A673 (cell line): ENCODE measurements at regions not wholly inside any gene's neighbourhood (a gene's known extent, or its start where the extent isn't known, plus 50 kb on each side); places are given as distances from the start of the nearest gene placed in this dataset.

Experiments
- BruUV-seq: library from RNA; stranded (reverse); fragments of 400-500 nt; replicated peaks from 2 replicates; lab custom pipeline; 2021; lab: Mats Ljungman, UMichigan
- CTCF ChIA-PET: fragments of 300-600 bp; sonication (Branson Sonifier 250); formaldehyde crosslinking; loops from one replicate; lab custom pipeline; 2022; ENCODE audit warnings: antibody characterized with exemption; lab: Charles Lee
- POLR2A ChIA-PET: fragments of 300-600 bp; sonication (Branson Sonifier 250); formaldehyde crosslinking; loops from one replicate; lab custom pipeline; 2022; ENCODE audit warnings: antibody characterized with exemption; ENCODE audit not compliant: low non-redundant PET; lab: Charles Lee
- DNase-seq: peaks from one replicate; pipeline ENCODE4 v3.0.0-alpha.2; 2015; ENCODE audit warnings: low spot score
- H3K27ac ChIP-seq: fragments of 200-600 bp; sonication (generic); 2 replicates; pipeline ENCODE4 v1.5.1; 2016; ENCODE audit warnings: mixed run types, low read depth, mild to moderate bottlenecking, mixed read lengths, antibody characterized with exemption, low read length; ENCODE audit not compliant: poor library complexity, severe bottlenecking
- H3K27me3 ChIP-seq: fragments of 200-600 bp; sonication (generic); replicated peaks from 2 replicates; pipeline ENCODE4 v1.6.1; 2017; ENCODE audit warnings: mixed run types, low read depth, mild to moderate bottlenecking, mixed read lengths, antibody characterized with exemption, low read length; ENCODE audit not compliant: insufficient read depth, poor library complexity
- H3K36me3 ChIP-seq: fragments of 200-600 bp; sonication (generic); 2 replicates; pipeline ENCODE4 v1.6.1; 2016; ENCODE audit warnings: mixed run types, mild to moderate bottlenecking, mixed read lengths, antibody characterized with exemption, low read length; ENCODE audit not compliant: insufficient read depth, poor library complexity, severe bottlenecking
- H3K4me1 ChIP-seq: fragments of 200-600 bp; sonication (generic); 2 replicates; pipeline ENCODE4 v1.6.1; 2017; ENCODE audit warnings: mixed run types, mild to moderate bottlenecking, mixed read lengths, antibody characterized with exemption, low read length; ENCODE audit not compliant: insufficient read depth, poor library complexity, severe bottlenecking
- H3K4me3 ChIP-seq: fragments of 200-600 bp; sonication (generic); 2 replicates; pipeline ENCODE4 v1.5.1; 2016; ENCODE audit warnings: low read depth, mixed run types, mild to moderate bottlenecking, mixed read lengths, low read length; ENCODE audit not compliant: poor library complexity, severe bottlenecking
- H3K9me3 ChIP-seq: fragments of 200-600 bp; sonication (generic); 2 replicates; pipeline ENCODE4 v1.6.1; 2016; ENCODE audit warnings: mixed run types, low read depth, mild to moderate bottlenecking, mixed read lengths, antibody characterized with exemption, low read length; ENCODE audit not compliant: poor library complexity, severe bottlenecking
- EZH2 ChIP-seq: fragments of 200-600 bp; sonication (generic); IDR thresholded peaks from 2 replicates; pipeline ENCODE4 v1.6.1; 2017; ENCODE audit warnings: borderline replicate concordance, low read depth, mild to moderate bottlenecking, mixed read lengths, antibody characterized with exemption, low read length; ENCODE audit not compliant: poor library complexity, severe bottlenecking
- intact Hi-C: fragments of 100-400 bp; cut with micrococcal nuclease; formaldehyde crosslinking; loops from one replicate; pipeline ENCODE4 v1.10.0; 2022; ENCODE audit not compliant: unreplicated experiment
- TF ChIP-seq, protein P1 (sequence below): fragments of 300-800, 200-600 bp; sonication (generic); conservative IDR thresholded peaks from 2 replicates; pipeline ENCODE4 v1.5.1; 2017; ENCODE audit warnings: low read depth, mild to moderate bottlenecking, antibody characterized with exemption, low read length, moderate library complexity, mixed read lengths

DNA sequence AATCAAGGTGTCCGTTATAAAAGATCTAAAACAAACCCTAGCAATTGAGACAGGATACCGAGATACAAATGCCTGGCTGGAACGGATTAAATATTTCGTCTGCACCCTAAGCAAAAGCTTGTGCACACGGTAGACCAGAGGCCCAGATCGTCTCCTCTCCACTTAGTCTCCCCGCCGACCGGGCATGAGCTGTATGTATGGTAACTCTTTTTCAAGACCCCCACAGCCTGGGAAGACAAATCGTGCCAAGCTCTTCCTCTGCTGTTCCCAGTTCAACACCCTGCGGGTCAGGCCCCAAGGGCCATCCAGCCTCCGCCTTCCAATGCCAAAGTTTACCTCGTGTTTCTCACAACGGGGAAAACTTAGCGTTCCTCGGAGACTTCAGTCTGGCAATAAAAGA, 285.7 kb upstream of the GALNT17 start:
- CTCF ChIA-PET: no interaction called here

DNA sequence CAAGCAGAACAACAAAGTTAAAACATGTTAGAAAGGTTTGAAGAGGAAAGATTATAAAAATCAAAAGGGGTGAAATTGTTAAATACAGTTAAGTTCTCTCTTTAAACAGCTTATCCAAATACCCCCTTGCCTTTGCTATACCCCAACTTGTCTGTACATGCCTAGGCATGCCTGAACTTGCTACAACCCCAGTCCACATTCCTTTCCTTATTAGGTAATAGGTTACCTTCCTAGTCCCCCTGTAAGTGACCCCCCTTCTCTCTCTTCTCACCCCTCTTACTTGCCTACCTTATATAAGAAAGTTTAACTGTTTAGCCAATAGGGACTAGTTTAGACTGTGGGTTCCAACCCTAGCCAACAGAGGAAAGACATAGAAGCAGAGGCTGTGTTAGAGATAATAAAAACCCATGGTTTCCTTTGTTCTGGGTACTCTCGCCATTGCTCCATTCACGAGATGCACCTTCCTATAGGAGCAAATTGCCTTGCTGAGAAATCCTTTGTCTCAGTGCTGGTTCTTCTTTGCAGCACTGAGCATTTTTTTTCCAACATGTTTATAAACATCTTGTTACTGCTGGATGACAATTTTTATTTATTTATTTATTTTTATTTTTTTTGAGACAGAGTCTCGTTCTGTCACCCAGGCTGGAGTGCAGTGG, 282.2 kb upstream of the GALNT17 start:
- BruUV-seq: no TSS peak
- intact Hi-C loops: no loop called here
- Histone ChIP-seq H3K27me3 (no peaks in the 10 kb centered on the region), H3K9me3 (no peaks in the 10 kb centered on the region), H3K4me3 (no peak overlapping the region), H3K4me1 (no peaks in the 10 kb centered on the region), H3K36me3 (no peaks in the 10 kb centered on the region), H3K27ac (no peak overlapping the region)
- DNase-seq: no peak
- ChIA-PET CTCF (no interaction called here), POLR2A (no interaction called here)
- TF ChIP-seq EZH2: no peak
- TF ChIP-seq, protein P1, sequence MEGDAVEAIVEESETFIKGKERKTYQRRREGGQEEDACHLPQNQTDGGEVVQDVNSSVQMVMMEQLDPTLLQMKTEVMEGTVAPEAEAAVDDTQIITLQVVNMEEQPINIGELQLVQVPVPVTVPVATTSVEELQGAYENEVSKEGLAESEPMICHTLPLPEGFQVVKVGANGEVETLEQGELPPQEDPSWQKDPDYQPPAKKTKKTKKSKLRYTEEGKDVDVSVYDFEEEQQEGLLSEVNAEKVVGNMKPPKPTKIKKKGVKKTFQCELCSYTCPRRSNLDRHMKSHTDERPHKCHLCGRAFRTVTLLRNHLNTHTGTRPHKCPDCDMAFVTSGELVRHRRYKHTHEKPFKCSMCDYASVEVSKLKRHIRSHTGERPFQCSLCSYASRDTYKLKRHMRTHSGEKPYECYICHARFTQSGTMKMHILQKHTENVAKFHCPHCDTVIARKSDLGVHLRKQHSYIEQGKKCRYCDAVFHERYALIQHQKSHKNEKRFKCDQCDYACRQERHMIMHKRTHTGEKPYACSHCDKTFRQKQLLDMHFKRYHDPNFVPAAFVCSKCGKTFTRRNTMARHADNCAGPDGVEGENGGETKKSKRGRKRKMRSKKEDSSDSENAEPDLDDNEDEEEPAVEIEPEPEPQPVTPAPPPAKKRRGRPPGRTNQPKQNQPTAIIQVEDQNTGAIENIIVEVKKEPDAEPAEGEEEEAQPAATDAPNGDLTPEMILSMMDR: no peak

More for the DNA sequence above, 285.7 kb upstream of the GALNT17 start:
- no peak for DNase-seq
- TF ChIP-seq, protein P1: no peak
- TF ChIP-seq EZH2: no peak
- H3K9me3 ChIP-seq: no peaks in the 10 kb centered on the region
- H3K36me3 ChIP-seq: no peaks in the 10 kb centered on the region
- H3K4me3 ChIP-seq: no peak overlapping the region
- intact Hi-C loops: no loop called here
- no peaks in the 10 kb centered on the region for H3K27me3 ChIP-seq
- no TSS peak for BruUV-seq
- POLR2A ChIA-PET: no interaction called here
- H3K27ac ChIP-seq: no peak overlapping the region
- H3K4me1 ChIP-seq: no peaks in the 10 kb centered on the region

DNA sequence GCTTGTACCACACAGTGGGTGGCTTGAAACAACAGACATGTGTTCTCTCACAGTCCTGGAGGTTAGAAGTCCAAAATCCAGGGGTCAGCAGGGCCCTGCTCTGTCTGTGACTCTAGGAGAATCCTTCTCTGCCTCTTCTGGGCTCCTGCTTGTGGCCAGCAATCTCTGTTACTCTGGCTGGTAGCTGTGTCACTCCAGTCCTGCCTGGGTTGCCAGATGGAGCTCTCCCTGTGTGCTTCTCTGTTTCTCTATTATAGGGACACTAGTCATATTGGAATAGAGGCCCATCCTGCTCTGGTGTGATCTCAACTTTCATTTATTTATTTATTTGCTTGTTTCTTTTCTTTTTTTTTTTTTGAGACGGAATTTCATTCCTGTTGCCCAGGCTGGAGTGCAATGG, 276.6 kb upstream of the GALNT17 start:
- no peak for TF ChIP-seq EZH2
- TF ChIP-seq, protein P1: no peak
- DNase-seq: no peak
- ChIA-PET CTCF (interaction anchor here (0.7 kb wide), 1 partner anchor 1816 kb away, joined by 4 read pairs; no protein-coding TSS in a partner anchor), POLR2A (no interaction called here)
- Histone ChIP-seq H3K9me3 (no peaks in the 10 kb centered on the region), H3K4me3 (no peak overlapping the region), H3K27me3 (no peaks in the 10 kb centered on the region), H3K4me1 (no peaks in the 10 kb centered on the region), H3K27ac (no peak overlapping the region), H3K36me3 (no peaks in the 10 kb centered on the region)
- no TSS peak for BruUV-seq
- intact Hi-C loops: no loop called here
